ENCODE measurements at regions not wholly inside any gene's neighbourhood (a gene's known extent, or its start where the extent isn't known, plus 50 kb on each side); places are given as distances from the start of the nearest gene placed in this dataset.
"Not testable (repeated sequence)": the region's sequence is repeated elsewhere in the genome, so short reads cannot be mapped to it uniquely, and the experiment has no call there.

DNA sequence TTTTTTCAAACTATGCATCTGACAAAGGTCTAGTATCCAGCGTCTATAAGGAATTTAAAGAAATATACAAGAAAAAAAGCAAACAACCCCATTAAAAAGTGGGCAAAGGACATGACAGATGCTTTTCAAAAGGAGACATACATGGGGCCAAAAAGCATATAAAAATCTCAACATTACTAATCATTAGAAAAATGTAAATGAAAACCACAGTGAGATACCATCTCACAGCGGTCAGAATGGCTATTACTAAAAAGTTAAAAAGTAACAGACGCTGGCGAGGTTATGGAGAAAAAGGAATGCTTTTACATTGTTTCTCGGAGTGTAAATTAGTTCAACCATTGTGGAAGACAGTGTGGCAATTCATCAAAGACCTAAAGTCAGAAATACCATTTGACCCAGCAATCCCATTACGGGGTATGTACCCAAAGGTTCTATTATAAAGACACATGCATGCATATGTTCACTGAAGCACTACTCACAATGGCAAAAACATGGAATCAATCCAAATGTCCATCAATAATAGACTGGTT, 643.1 kb upstream of the LRRTM1 start:
- no peak overlapping the region for H3K4me3 ChIP-seq
- TF ChIP-seq EZH2 (IDR thresholded peaks at IDR 0.05; ENCODE audit: insufficient read depth, poor library complexity, severe bottlenecking), result no peak
- no peak for TF ChIP-seq EZH2phosphoT487 (IDR thresholded peaks at IDR 0.05; ENCODE audit: insufficient read depth, low read depth)

DNA sequence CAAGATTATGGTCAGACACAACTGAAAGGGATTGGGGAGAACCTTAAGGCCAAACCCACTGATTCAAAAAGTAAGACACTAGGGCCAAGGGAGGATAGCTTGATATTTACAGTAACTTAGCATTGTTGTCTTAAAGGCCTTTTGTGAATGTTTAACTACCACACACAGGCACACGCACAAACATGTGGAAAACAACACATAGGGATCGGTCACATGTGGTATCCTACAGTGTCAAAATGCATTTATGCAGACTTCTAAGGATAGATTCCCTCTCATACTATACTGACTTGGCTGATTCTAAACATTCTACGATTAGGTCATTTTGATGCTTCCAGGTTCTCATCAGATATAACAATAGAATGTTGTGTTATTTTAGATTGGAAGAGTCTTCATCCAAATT, 638.9 kb upstream of the LRRTM1 start:
- Histone ChIP-seq H3K4me3 (no peak overlapping the region), H3K79me2 (ENCODE audit: insufficient read depth) (no peaks in the 10 kb centered on the region), H3F3A (ENCODE audit: insufficient read depth) (no peaks in the 10 kb centered on the region), H3K4me2 (ENCODE audit: unreplicated experiment) (no peak overlapping the region), H3K9me2 (ENCODE audit: insufficient read depth) (no peaks in the 10 kb centered on the region), H3K9me3 (ENCODE audit: low read depth) (peaks cover 3% of the 10 kb centered on the region), H3K36me3 (ENCODE audit: low read depth) (no peaks in the 10 kb centered on the region), H3K9ac (no peak overlapping the region), H3K4me1 (ENCODE audit: insufficient read depth) (no peaks in the 10 kb centered on the region), H3K27ac (no peak overlapping the region), H4K20me1 (ENCODE audit: insufficient read depth) (no peaks in the 10 kb centered on the region), H2AFZ (no peak overlapping the region), H3K27me3 (replicated peaks; ENCODE audit: insufficient read depth) (no peaks in the 10 kb centered on the region)
- no peak for DNase-seq
- in situ Hi-C loops (cut with MboI), result no loop called here
- WGBS, 2 experiments (ENCODE audit: low coverage in 1 of 2, low lambda C conversion rate in 2 of 2, missing lambda C conversion rate in 2 of 2), result 21% methylated on average over 3 of the region's 3 CpGs
- TF ChIP-seq EZH2phosphoT487 (IDR thresholded peaks at IDR 0.05; ENCODE audit: insufficient read depth, low read depth), result no peak
- no peak for TF ChIP-seq EZH2 (IDR thresholded peaks at IDR 0.05; ENCODE audit: insufficient read depth, poor library complexity, severe bottlenecking)

More for the DNA sequence above, 643.1 kb upstream of the LRRTM1 start:
- no peak overlapping the region for H3K4me2 ChIP-seq (ENCODE audit: unreplicated experiment)
- H3K27me3 ChIP-seq (replicated peaks; ENCODE audit: insufficient read depth), result no peaks in the 10 kb centered on the region
- no peaks in the 10 kb centered on the region for H3K9me3 ChIP-seq (ENCODE audit: low read depth)
- no peaks in the 10 kb centered on the region for H3K9me2 ChIP-seq (ENCODE audit: insufficient read depth)
- DNase-seq, result no peak
- H2AFZ ChIP-seq, result no peak overlapping the region
- H3K9ac ChIP-seq, result no peak overlapping the region
- in situ Hi-C loops (cut with MboI), result no loop called here
- WGBS, 2 experiments (ENCODE audit: low coverage in 1 of 2, low lambda C conversion rate in 2 of 2, missing lambda C conversion rate in 2 of 2), result 25 to 29% methylated on average over 6 of the region's 6 CpGs
- no peak overlapping the region for H3K27ac ChIP-seq
- no peaks in the 10 kb centered on the region for H3F3A ChIP-seq (ENCODE audit: insufficient read depth)
- H4K20me1 ChIP-seq (ENCODE audit: insufficient read depth), result no peaks in the 10 kb centered on the region
- H3K79me2 ChIP-seq (ENCODE audit: insufficient read depth), result no peaks in the 10 kb centered on the region
- no peaks in the 10 kb centered on the region for H3K4me1 ChIP-seq (ENCODE audit: insufficient read depth)
- no peaks in the 10 kb centered on the region for H3K36me3 ChIP-seq (ENCODE audit: low read depth)

- H3K4me3 ChIP-seq, result no peak overlapping the region
- no peak overlapping the region for H3K27ac ChIP-seq
- H3K27me3 ChIP-seq (replicated peaks; ENCODE audit: insufficient read depth), result no peaks in the 10 kb centered on the region
- H3K9ac ChIP-seq, result no peak overlapping the region
- no peaks in the 10 kb centered on the region for H3K4me1 ChIP-seq (ENCODE audit: insufficient read depth)
- no peaks in the 10 kb centered on the region for H3F3A ChIP-seq (ENCODE audit: insufficient read depth)
- H3K9me3 ChIP-seq (ENCODE audit: low read depth), result peaks cover 3% of the 10 kb centered on the region
- H3K9me2 ChIP-seq (ENCODE audit: insufficient read depth), result no peaks in the 10 kb centered on the region
- H2AFZ ChIP-seq, result no peak overlapping the region
- 16 to 17% methylated on average over 4 of the region's 4 CpGs for WGBS, 2 experiments (ENCODE audit: low coverage in 1 of 2, low lambda C conversion rate in 2 of 2, missing lambda C conversion rate in 2 of 2)
- in situ Hi-C loops (cut with MboI), result no loop called here
- TF ChIP-seq EZH2phosphoT487 (IDR thresholded peaks at IDR 0.05; ENCODE audit: insufficient read depth, low read depth), result no peak
- TF ChIP-seq EZH2 (IDR thresholded peaks at IDR 0.05; ENCODE audit: insufficient read depth, poor library complexity, severe bottlenecking), result no peak
- H3K36me3 ChIP-seq (ENCODE audit: low read depth), result no peaks in the 10 kb centered on the region
- H3K79me2 ChIP-seq (ENCODE audit: insufficient read depth), result no peaks in the 10 kb centered on the region
- no peak overlapping the region for H3K4me2 ChIP-seq (ENCODE audit: unreplicated experiment)
- no peaks in the 10 kb centered on the region for H4K20me1 ChIP-seq (ENCODE audit: insufficient read depth)
- DNase-seq, result no peak
Measured at GRCh38 chr2:80942766-80943165, 638.2 kb upstream of the LRRTM1 start.

DNA sequence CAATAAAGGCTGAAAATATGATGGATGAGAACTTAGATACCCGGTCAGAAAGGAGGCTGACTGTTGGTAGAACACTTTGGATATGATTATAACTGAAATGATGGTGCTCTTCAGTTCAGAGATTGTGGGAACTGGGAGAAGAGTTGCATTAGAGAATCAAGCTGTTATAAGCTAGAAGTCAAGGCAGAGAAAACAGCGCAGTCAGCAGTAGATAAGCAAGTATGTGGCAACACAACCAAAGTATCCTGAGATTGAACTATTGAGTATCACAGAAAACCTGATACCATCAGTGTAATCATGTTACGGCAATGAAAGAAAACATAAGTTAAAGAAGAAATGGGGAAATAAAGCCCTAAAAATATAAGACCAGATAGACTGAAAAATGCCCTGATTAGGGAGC, 633.9 kb upstream of the LRRTM1 start:
- in situ Hi-C loops (cut with MboI), result no loop called here
- no peaks in the 10 kb centered on the region for H3K4me1 ChIP-seq (ENCODE audit: insufficient read depth)
- peaks cover 3% of the 10 kb centered on the region for H3K9me3 ChIP-seq (ENCODE audit: low read depth)
- no peak overlapping the region for H2AFZ ChIP-seq
- H3F3A ChIP-seq (ENCODE audit: insufficient read depth), result no peaks in the 10 kb centered on the region
- no peak for DNase-seq
- no peaks in the 10 kb centered on the region for H4K20me1 ChIP-seq (ENCODE audit: insufficient read depth)
- no peak overlapping the region for H3K4me2 ChIP-seq (ENCODE audit: unreplicated experiment)
- H3K9me2 ChIP-seq (ENCODE audit: insufficient read depth), result no peaks in the 10 kb centered on the region
- H3K27me3 ChIP-seq (replicated peaks; ENCODE audit: insufficient read depth), result no peaks in the 10 kb centered on the region
- H3K4me3 ChIP-seq, result no peak overlapping the region
- TF ChIP-seq EZH2phosphoT487 (IDR thresholded peaks at IDR 0.05; ENCODE audit: insufficient read depth, low read depth) (no peak), EZH2 (IDR thresholded peaks at IDR 0.05; ENCODE audit: insufficient read depth, poor library complexity, severe bottlenecking) (no peak)
- H3K27ac ChIP-seq, result no peak overlapping the region
- 4 to 7% methylated on average over 3 of the region's 3 CpGs for WGBS, 2 experiments (ENCODE audit: low coverage in 1 of 2, low lambda C conversion rate in 2 of 2, missing lambda C conversion rate in 2 of 2)
- no peaks in the 10 kb centered on the region for H3K36me3 ChIP-seq (ENCODE audit: low read depth)
- H3K79me2 ChIP-seq (ENCODE audit: insufficient read depth), result no peaks in the 10 kb centered on the region
- no peak overlapping the region for H3K9ac ChIP-seq

GRCh38 chr2:80931820-80932219, 627.3 kb upstream of the LRRTM1 start:
- H3K9ac ChIP-seq; in situ Hi-C loops (cut with MboI); H3K79me2 ChIP-seq (ENCODE audit: insufficient read depth); H2AFZ ChIP-seq; H3K4me2 ChIP-seq (ENCODE audit: unreplicated experiment); H3F3A ChIP-seq (ENCODE audit: insufficient read depth); H3K36me3 ChIP-seq (ENCODE audit: low read depth); H3K9me2 ChIP-seq (ENCODE audit: insufficient read depth); H3K27ac ChIP-seq; DNase-seq; H3K9me3 ChIP-seq (ENCODE audit: low read depth); H4K20me1 ChIP-seq (ENCODE audit: insufficient read depth); H3K27me3 ChIP-seq (replicated peaks; ENCODE audit: insufficient read depth); H3K4me3 ChIP-seq; H3K4me1 ChIP-seq (ENCODE audit: insufficient read depth): not testable (repeated sequence)
- 76 to 81% methylated on average over 4 to 6 of the region's 6 CpGs for WGBS, 2 experiments (ENCODE audit: low coverage in 1 of 2, low lambda C conversion rate in 2 of 2, missing lambda C conversion rate in 2 of 2)

All from GM23248 (cell line).